H1 (cell line): ENCODE measurements at regions not wholly inside any gene's neighbourhood (a gene's known extent, or its start where the extent isn't known, plus 50 kb on each side); places are given as distances from the start of the nearest gene placed in this dataset.

ENCODE experiments used
- CTCF ChIA-PET: fragments of 300-600 bp; sonication (Branson Sonifier 250); formaldehyde crosslinking; loops from one replicate; lab custom pipeline; 2021; ENCODE audit not compliant: partially characterized antibody; lab: Charles Lee
- POLR2A ChIA-PET: fragments of 300-600 bp; sonication (Branson Sonifier 250); formaldehyde crosslinking; loops from one replicate; lab custom pipeline; 2021; ENCODE audit warnings: inconsistent platforms; ENCODE audit not compliant: partially characterized antibody; lab: Charles Lee
- DNase-seq, 2 experiments: peaks; one replicate each; pipeline versions ENCODE4 v3.0.0 to v3.0.0-alpha.2; 2010 to 2022; ENCODE audit warnings: low spot score in 2 of 2, low read depth in 1 of 2, mixed read lengths in 1 of 2
- FAIRE-seq: peaks from 2 replicates; lab custom pipeline; 2011; peaks lifted over from hg19 to GRCh38; lab: Jason Lieb, UNC
- H2AFZ ChIP-seq: 2 replicates; pipeline ENCODE4 v1.8.1; 2012; ENCODE audit warnings: low read length, inconsistent platforms
- H2AK5ac ChIP-seq: 2 replicates; pipeline ENCODE4 v1.6.1; 2013; ENCODE audit warnings: low read depth, low read length
- H2BK120ac ChIP-seq: replicated peaks from 2 replicates; pipeline ENCODE3; 2013; ENCODE audit warnings: low read depth, low read length, inconsistent platforms
- H2BK12ac ChIP-seq: 2 replicates; pipeline ENCODE4 v1.6.1; 2013; ENCODE audit warnings: low read depth, low read length
- H2BK15ac ChIP-seq: 2 replicates; pipeline ENCODE4 v1.6.1; 2013; ENCODE audit warnings: low read length
- H2BK20ac ChIP-seq: 2 replicates; pipeline ENCODE4 v1.6.1; 2013; ENCODE audit warnings: low read length
- H2BK5ac ChIP-seq: 2 replicates; pipeline ENCODE4 v1.6.1; 2013; ENCODE audit warnings: low read depth, low read length
- H3K14ac ChIP-seq: 2 replicates; pipeline ENCODE4 v1.6.1; 2013; ENCODE audit warnings: inconsistent platforms; ENCODE audit not compliant: insufficient read length
- H3K18ac ChIP-seq: 2 replicates; pipeline ENCODE4 v1.6.1; 2013; ENCODE audit warnings: low read length; ENCODE audit errors: extremely low read depth
- H3K23ac ChIP-seq: 2 replicates; pipeline ENCODE4 v1.6.1; 2013; ENCODE audit warnings: inconsistent platforms; ENCODE audit not compliant: insufficient read length
- H3K23me2 ChIP-seq: 2 replicates; pipeline ENCODE4 v1.6.1; 2013; ENCODE audit warnings: low read depth, low read length
- H3K27ac ChIP-seq: 2 replicates; pipeline ENCODE4 v1.6.1; 2011; ENCODE audit warnings: low read depth, low read length, inconsistent platforms
- H3K27me3 ChIP-seq, 4 experiments: replicated peaks in 1 of 4; 1 replicate in 1 of 4; 2 replicates in 3 of 4; pipeline versions ENCODE4 v1.6.1 to v1.8.1; 2011 to 2013; ENCODE audit warnings: low read length in 3 of 4, mild to moderate bottlenecking in 3 of 4, inconsistent platforms in 2 of 4, mixed read lengths in 2 of 4, moderate library complexity in 1 of 4; ENCODE audit not compliant: control insufficient read depth in 3 of 4, insufficient read depth in 3 of 4; ENCODE audit errors: extremely low read depth in 1 of 4
- H3K36me3 ChIP-seq, 4 experiments: 2 replicates each; pipeline versions ENCODE4 v1.6.1 to v1.8.1; 2011 to 2013; ENCODE audit warnings: mild to moderate bottlenecking in 4 of 4, low read length in 3 of 4, moderate library complexity in 2 of 4, control low read depth in 1 of 4, inconsistent platforms in 1 of 4; ENCODE audit not compliant: insufficient read depth in 4 of 4, control insufficient read depth in 2 of 4
- H3K4ac ChIP-seq: replicated peaks from 2 replicates; pipeline ENCODE3; 2013; ENCODE audit warnings: low read length, low read depth, mixed read lengths, inconsistent platforms; ENCODE audit not compliant: insufficient read length
- H3K4me1 ChIP-seq, 4 experiments: replicated peaks in 1 of 4; 1 replicate in 1 of 4; 2 replicates in 3 of 4; pipeline versions ENCODE4 v1.6.1 to v1.8.1; 2011 to 2013; ENCODE audit warnings: low read length in 3 of 4, inconsistent platforms in 2 of 4, mixed read lengths in 1 of 4; ENCODE audit not compliant: insufficient read depth in 4 of 4, control insufficient read depth in 3 of 4
- H3K4me2 ChIP-seq, 2 experiments: 2 replicates each; pipeline versions ENCODE4 v1.6.1 to v1.8.1; 2011 to 2013; ENCODE audit warnings: low read depth in 2 of 2, low read length in 2 of 2, control low read depth in 1 of 2, inconsistent platforms in 1 of 2, mild to moderate bottlenecking in 1 of 2; ENCODE audit not compliant: insufficient read depth in 1 of 2
- H3K4me3 ChIP-seq, 4 experiments: fragments of 200-600, 300-600 bp in 1 of 4; sonication (generic), shearing (Covaris generic), sonication (Bioruptor Twin) in 1 of 4; 2 replicates each; pipeline versions ENCODE4 v1.5.1 to v1.8.1; 2011 to 2016; ENCODE audit warnings: low read length in 4 of 4, low read depth in 3 of 4, control low read depth in 2 of 4, inconsistent platforms in 2 of 4, mild to moderate bottlenecking in 2 of 4, mixed read lengths in 1 of 4, moderate library complexity in 1 of 4; ENCODE audit not compliant: insufficient read depth in 2 of 4; ENCODE audit errors: extremely low read depth in 1 of 4
- H3K56ac ChIP-seq: replicated peaks from 2 replicates; pipeline ENCODE3; 2013; ENCODE audit warnings: low read depth, mild to moderate bottlenecking, mixed read lengths, low read length, inconsistent platforms; ENCODE audit not compliant: insufficient read length
- H3K79me1 ChIP-seq: 2 replicates; pipeline ENCODE4 v1.6.1; 2013; ENCODE audit warnings: low read depth, low read length, control low read depth
- H3K79me2 ChIP-seq, 2 experiments: 2 replicates each; pipeline versions ENCODE4 v1.6.1 to v1.8.1; 2012 to 2013; ENCODE audit warnings: low read length in 2 of 2, mild to moderate bottlenecking in 2 of 2, inconsistent platforms in 1 of 2; ENCODE audit not compliant: insufficient read depth in 2 of 2, control insufficient read depth in 1 of 2
- H3K9ac ChIP-seq, 4 experiments: replicated peaks in 1 of 4; 1 replicate in 1 of 4; 2 replicates in 3 of 4; pipeline versions ENCODE4 v1.6.1 to v1.8.1; 2011 to 2013; ENCODE audit warnings: low read depth in 3 of 4, low read length in 3 of 4, control low read depth in 2 of 4, mild to moderate bottlenecking in 2 of 4, moderate library complexity in 2 of 4, inconsistent platforms in 1 of 4; ENCODE audit errors: extremely low read depth in 1 of 4
- H3K9me3 ChIP-seq, 2 experiments: 2 replicates each; pipeline versions ENCODE4 v1.6.1 to v1.8.1; 2012 to 2013; ENCODE audit warnings: mild to moderate bottlenecking in 2 of 2, moderate library complexity in 2 of 2, control low read depth in 1 of 2, inconsistent platforms in 1 of 2, low read depth in 1 of 2, low read length in 1 of 2, mixed read lengths in 1 of 2; ENCODE audit not compliant: insufficient read depth in 2 of 2
- H4K20me1 ChIP-seq, 2 experiments: replicated peaks in 1 of 2; 2 replicates each; pipeline versions ENCODE3 to v1.8.1; 2011 to 2013; ENCODE audit warnings: inconsistent platforms in 2 of 2, low read length in 2 of 2, mild to moderate bottlenecking in 1 of 2; ENCODE audit not compliant: insufficient read depth in 2 of 2, control insufficient read depth in 1 of 2
- H4K5ac ChIP-seq: 2 replicates; pipeline ENCODE4 v1.6.1; 2013; ENCODE audit warnings: low read length, low read depth, mixed read lengths, inconsistent platforms; ENCODE audit not compliant: insufficient read length
- H4K8ac ChIP-seq: 2 replicates; pipeline ENCODE4 v1.8.0; 2013; ENCODE audit warnings: mild to moderate bottlenecking, moderate library complexity, low read length, inconsistent platforms; ENCODE audit not compliant: insufficient read depth; ENCODE audit errors: extremely low read depth
- H4K91ac ChIP-seq: replicated peaks from 2 replicates; pipeline ENCODE3; 2013; ENCODE audit warnings: low read length, mixed read lengths, inconsistent platforms; ENCODE audit not compliant: insufficient read length
- KDM4A ChIP-seq: IDR thresholded peaks from one replicate; pipeline ENCODE4 v1.7.1; 2012; ENCODE audit warnings: low read depth, mild to moderate bottlenecking, moderate library complexity, low read length, inconsistent platforms; ENCODE audit not compliant: severe bottlenecking
- SIN3A ChIP-seq, 2 experiments: IDR thresholded peaks in 1 of 2; conservative IDR thresholded peaks in 1 of 2; 2 replicates each; pipeline ENCODE4 v1.6.1; 2011 to 2012; ENCODE audit warnings: low read length in 2 of 2, improper control_type of control experiment in 1 of 2, low read depth in 1 of 2, mild to moderate bottlenecking in 1 of 2
- WGBS, 2 experiments: shearing (Covaris generic) in 1 of 2; methylation state at CpG; one replicate each; pipeline versions ENCODE4 v1.1.6 to v1.1.7; 2013 to 2015; ENCODE audit warnings: low lambda C conversion rate in 2 of 2, mixed read lengths in 2 of 2, inconsistent platforms in 1 of 2, low coverage in 1 of 2, missing lambda C conversion rate in 1 of 2; ENCODE audit not compliant: insufficient replicate concordance in 2 of 2, insufficient coverage in 1 of 2, insufficient read length in 1 of 2; ENCODE audit errors: extremely low coverage in 1 of 2, missing lambda C conversion rate in 1 of 2; 5-methylcytosine and 5-hydroxymethylcytosine counted together
- TF ChIP-seq, protein P1 (sequence below): IDR thresholded peaks from 2 replicates; pipeline ENCODE4 v1.6.1; 2012; ENCODE audit warnings: inconsistent platforms

- Histone ChIP-seq H2BK20ac (no peak overlapping the region), H2BK15ac (no peak overlapping the region), H3K79me1 (no peaks in the 10 kb centered on the region), H3K23ac (no peak overlapping the region), H3K14ac (no peak overlapping the region), H4K5ac (no peak overlapping the region), H3K36me3 (no peaks in the 10 kb centered on the region), H2BK5ac (no peak overlapping the region), H3K79me2 (no peaks in the 10 kb centered on the region), H3K27ac (no peak overlapping the region), H2AFZ (no peak overlapping the region), H3K27me3 (no peaks in the 10 kb centered on the region), H2BK12ac (no peak overlapping the region), H3K4me1 (no peaks in the 10 kb centered on the region), H4K20me1 (no peaks in the 10 kb centered on the region), H2AK5ac (no peak overlapping the region), H4K8ac (no peak overlapping the region), H3K4ac (no peak overlapping the region), H3K18ac (no peak overlapping the region), H3K9ac (no peak overlapping the region), H4K91ac (no peak overlapping the region), H2BK120ac (no peak overlapping the region), H3K4me2 (no peak overlapping the region), H3K9me3 (no peaks in the 10 kb centered on the region), H3K56ac (no peak overlapping the region), H3K4me3 (no peak overlapping the region), H3K23me2 (no peaks in the 10 kb centered on the region)
- no peak for FAIRE-seq
- WGBS, 2 experiments, result 88% methylated on average over 2 of the region's 2 CpGs; no CpG with 5 or more reads in 1 of the 2 experiments
- DNase-seq, result no peak
- ChIA-PET POLR2A (no interaction called here), CTCF (no interaction called here)
- TF ChIP-seq SIN3A (conservative IDR thresholded peaks at IDR 0.05 in 1 of 2, IDR thresholded peaks at IDR 0.05 in 1 of 2; ENCODE audit: low read depth in 1 of 2, low read length in 2 of 2) (no peak), KDM4A (no peak)
- TF ChIP-seq, protein P1, sequence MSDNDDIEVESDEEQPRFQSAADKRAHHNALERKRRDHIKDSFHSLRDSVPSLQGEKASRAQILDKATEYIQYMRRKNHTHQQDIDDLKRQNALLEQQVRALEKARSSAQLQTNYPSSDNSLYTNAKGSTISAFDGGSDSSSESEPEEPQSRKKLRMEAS, result no peak
Observed at GRCh38 chr1:76769911-76770310, 97.4 kb upstream of the ST6GALNAC5 start.
